H9 (cell line): ENCODE measurements at regions not wholly inside any gene's neighbourhood (a gene's known extent, or its start where the extent isn't known, plus 50 kb on each side); places are given as distances from the start of the nearest gene placed in this dataset.
"Not testable (repeated sequence)": the region's sequence is repeated elsewhere in the genome, so short reads cannot be mapped to it uniquely, and the experiment has no call there.

Experiments
- DNase-seq: peaks from one replicate; pipeline ENCODE4 v3.0.0-alpha.2; 2017
- H2AFZ ChIP-seq: one replicate; pipeline ENCODE4 v1.6.1; 2013; ENCODE audit warnings: mild to moderate bottlenecking, low read length, control low read depth, moderate library complexity
- H2AK5ac ChIP-seq: 2 replicates; pipeline ENCODE4 v1.6.1; 2013; ENCODE audit warnings: low read length, control low read depth, mixed read lengths; ENCODE audit not compliant: insufficient read length
- H2BK120ac ChIP-seq: one replicate; pipeline ENCODE4 v1.6.1; 2013; ENCODE audit warnings: low read depth, mild to moderate bottlenecking, low read length, control low read depth, inconsistent platforms; ENCODE audit not compliant: poor library complexity, severe bottlenecking
- H2BK12ac ChIP-seq: 2 replicates; pipeline ENCODE4 v1.6.1; 2013; ENCODE audit warnings: low read length, control low read depth, mixed read lengths, low read depth; ENCODE audit not compliant: insufficient read length
- H2BK15ac ChIP-seq: 2 replicates; pipeline ENCODE4 v1.6.1; 2013; ENCODE audit warnings: low read depth, low read length, control low read depth
- H2BK20ac ChIP-seq: one replicate; pipeline ENCODE4 v1.6.1; 2013; ENCODE audit warnings: low read depth, mild to moderate bottlenecking, low read length, control low read depth, inconsistent platforms; ENCODE audit not compliant: poor library complexity, severe bottlenecking
- H2BK5ac ChIP-seq: 2 replicates; pipeline ENCODE4 v1.6.1; 2013; ENCODE audit warnings: low read length, control low read depth, mixed read lengths; ENCODE audit not compliant: insufficient read length
- H3K14ac ChIP-seq: 2 replicates; pipeline ENCODE4 v1.6.1; 2013; ENCODE audit warnings: low read length, control low read depth; ENCODE audit not compliant: insufficient read depth
- H3K18ac ChIP-seq: 2 replicates; pipeline ENCODE4 v1.6.1; 2013; ENCODE audit warnings: low read depth, mild to moderate bottlenecking, mixed read lengths, low read length, control low read depth; ENCODE audit not compliant: insufficient read length
- H3K23ac ChIP-seq: 2 replicates; pipeline ENCODE4 v1.6.1; 2013; ENCODE audit warnings: low read length, control low read depth, mixed read lengths, low read depth; ENCODE audit not compliant: insufficient read length
- H3K23me2 ChIP-seq: 2 replicates; pipeline ENCODE4 v1.6.1; 2013; ENCODE audit warnings: low read depth, mild to moderate bottlenecking, mixed read lengths, low read length, control low read depth; ENCODE audit not compliant: insufficient read length, poor library complexity, severe bottlenecking
- H3K27ac ChIP-seq: 2 replicates; pipeline ENCODE4 v1.5.1; 2013; ENCODE audit warnings: low read length, control low read depth, mixed read lengths, low read depth; ENCODE audit not compliant: insufficient read length
- H3K27me3 ChIP-seq: 2 replicates; pipeline ENCODE4 v1.6.1; 2013; ENCODE audit warnings: low read length, control low read depth, inconsistent platforms; ENCODE audit not compliant: insufficient read depth
- H3K4ac ChIP-seq: 2 replicates; pipeline ENCODE4 v1.6.1; 2013; ENCODE audit warnings: low read depth, mild to moderate bottlenecking, control low read depth, inconsistent platforms, low read length, moderate library complexity
- H3K4me1 ChIP-seq: 2 replicates; pipeline ENCODE4 v1.6.1; 2013; ENCODE audit warnings: low read length, control low read depth, inconsistent platforms; ENCODE audit not compliant: insufficient read depth
- H3K4me2 ChIP-seq: 2 replicates; pipeline ENCODE4 v1.6.1; 2013; ENCODE audit warnings: low read length, control low read depth, mixed read lengths; ENCODE audit not compliant: insufficient read length, insufficient read depth
- H3K56ac ChIP-seq: 2 replicates; pipeline ENCODE4 v1.6.1; 2013; ENCODE audit warnings: low read depth, mild to moderate bottlenecking, mixed read lengths, low read length, control low read depth; ENCODE audit not compliant: insufficient read length
- H3K79me1 ChIP-seq: 2 replicates; pipeline ENCODE4 v1.6.1; 2013; ENCODE audit warnings: low read depth, mild to moderate bottlenecking, moderate library complexity, low read length, control low read depth, inconsistent platforms; ENCODE audit not compliant: insufficient read depth, poor library complexity, severe bottlenecking
- H3K79me2 ChIP-seq: 2 replicates; pipeline ENCODE4 v1.6.1; 2013; ENCODE audit warnings: low read length, control low read depth, inconsistent platforms; ENCODE audit not compliant: insufficient read depth
- H3K9ac ChIP-seq: 2 replicates; pipeline ENCODE4 v1.6.1; 2013; ENCODE audit warnings: low read length, control low read depth, mixed read lengths; ENCODE audit not compliant: insufficient read length; ENCODE audit errors: extremely low read depth
- H3K9me3 ChIP-seq: one replicate; pipeline ENCODE4 v1.6.1; 2013; ENCODE audit warnings: low read depth, low read length, inconsistent platforms; ENCODE audit not compliant: control insufficient read depth
- H3T11ph ChIP-seq: one replicate; pipeline ENCODE4 v1.6.1; 2013; ENCODE audit warnings: mild to moderate bottlenecking, low read length, control low read depth, inconsistent platforms
- H4K20me1 ChIP-seq: one replicate; pipeline ENCODE4 v1.6.1; 2013; ENCODE audit not compliant: control insufficient read depth, insufficient read length, insufficient read depth
- H4K5ac ChIP-seq: 2 replicates; pipeline ENCODE4 v1.6.1; 2013; ENCODE audit warnings: low read depth, mild to moderate bottlenecking, mixed read lengths, low read length, control low read depth; ENCODE audit not compliant: insufficient read length
- H4K8ac ChIP-seq: replicated peaks from 2 replicates; pipeline ENCODE4 v1.6.1; 2013; ENCODE audit warnings: low read length, control low read depth, mixed read lengths, low read depth; ENCODE audit not compliant: insufficient read length
- H4K91ac ChIP-seq: 2 replicates; pipeline ENCODE4 v1.6.1; 2013; ENCODE audit warnings: low read depth, mild to moderate bottlenecking, moderate library complexity, mixed read lengths, low read length, control low read depth; ENCODE audit not compliant: insufficient read length
- H3K27ac Mint-ChIP-seq, 3 experiments: 2 replicates in 2 of 3; 3 replicates in 1 of 3; pipeline ENCODE4 v1.8.0; 2020 to 2021; ENCODE audit warnings: mixed read lengths in 3 of 3, mild to moderate bottlenecking in 1 of 3, moderate library complexity in 1 of 3
- H3K27me3 Mint-ChIP-seq: 2 replicates; pipeline ENCODE4 v1.8.0; 2021; ENCODE audit warnings: low read depth, mild to moderate bottlenecking, moderate library complexity, mixed read lengths
- H3K36me3 Mint-ChIP-seq, 3 experiments: 2 replicates in 2 of 3; 3 replicates in 1 of 3; pipeline ENCODE4 v1.8.0; 2020 to 2021; ENCODE audit warnings: low read depth in 3 of 3, mixed read lengths in 3 of 3; ENCODE audit not compliant: insufficient read depth in 1 of 3
- H3K4me1 Mint-ChIP-seq, 2 experiments: 2 replicates each; pipeline ENCODE4 v1.8.0; 2020; ENCODE audit warnings: mixed read lengths in 2 of 2
- H3K4me3 Mint-ChIP-seq, 2 experiments: 2 replicates in 1 of 2; 3 replicates in 1 of 2; pipeline ENCODE4 v1.8.0; 2020 to 2021; ENCODE audit warnings: mild to moderate bottlenecking in 2 of 2, mixed read lengths in 2 of 2, moderate library complexity in 1 of 2
- H3K9me3 Mint-ChIP-seq, 2 experiments: 2 replicates in 1 of 2; 3 replicates in 1 of 2; pipeline ENCODE4 v1.8.0; 2020; ENCODE audit warnings: mild to moderate bottlenecking in 2 of 2, mixed read lengths in 2 of 2, moderate library complexity in 1 of 2
- WGBS: extraction: QIAGEN DNeasy Blood & Tissue Kit; methylation state at CpG from one replicate; pipeline ENCODE4 v1.1.7; 2013; ENCODE audit warnings: missing lambda C conversion rate, low lambda C conversion rate, mixed read lengths; ENCODE audit not compliant: insufficient read length; ENCODE audit errors: extremely low coverage; 5-methylcytosine and 5-hydroxymethylcytosine counted together
- TF ChIP-seq, protein P1 (sequence below): fragments of 200-600 bp; sonication (generic); conservative IDR thresholded peaks from 3 replicates; pipeline ENCODE4 v1.8.0; 2021; ENCODE audit warnings: antibody characterized with exemption, mild to moderate bottlenecking

DNA sequence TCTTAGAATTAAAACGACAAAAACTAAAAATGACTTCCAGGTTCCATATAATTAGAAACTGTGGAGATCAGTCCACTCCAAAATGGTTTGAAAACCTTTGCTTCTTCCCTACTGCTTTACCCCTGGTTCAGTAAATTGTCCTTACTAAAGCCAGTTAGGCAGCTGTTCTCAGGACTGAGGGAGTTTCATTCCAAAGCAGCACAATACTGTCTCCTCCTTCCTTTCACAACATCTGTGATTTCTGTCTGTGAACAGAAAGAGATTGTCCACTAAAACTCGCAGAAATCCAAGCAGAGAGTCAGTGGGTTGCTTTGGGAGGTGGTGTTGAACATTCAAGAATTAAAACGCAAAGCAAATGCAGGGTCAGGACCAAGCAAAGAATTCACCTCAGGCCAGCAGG is 740.8 kb upstream of the ZNF608 start:
- no peak overlapping the region for H3K56ac ChIP-seq
- Mint-ChIP-seq H3K9me3 (peaks cover 4% of the 10 kb centered on the region in 2 experiments; a peak in 3 of 5 replicates), H3K27me3 (no peaks in the 10 kb centered on the region), H3K27ac (peak overlapping the region; percentile 4 to 61 (median 48); a peak in 3 of 7 replicates), H3K4me3 (no peak overlapping the region), H3K4me1 (peaks cover 34 to 36% of the 10 kb centered on the region in 2 experiments), H3K36me3 (0 out of 7 replicates have a peak, but pooled peaks cover 0 to 1% (median 0%) of the 10 kb centered on the region in 3 experiments)
- H3K23ac ChIP-seq = no peak overlapping the region
- no peak overlapping the region for H2BK15ac ChIP-seq
- H3K27ac ChIP-seq = no peak overlapping the region
- H3T11ph ChIP-seq = no peak overlapping the region
- no peak overlapping the region for H3K9ac ChIP-seq
- no peak for DNase-seq
- H2BK120ac ChIP-seq = no peak overlapping the region
- no peak overlapping the region for H2BK12ac ChIP-seq
- H2AFZ ChIP-seq = peak overlapping the region; percentile 96
- no peaks in the 10 kb centered on the region for H3K79me2 ChIP-seq
- no peak overlapping the region for H2AK5ac ChIP-seq
- no peak overlapping the region for H4K91ac ChIP-seq
- no peak overlapping the region for H4K8ac ChIP-seq
- no peaks in the 10 kb centered on the region for H4K20me1 ChIP-seq
- H3K23me2 ChIP-seq = no peaks in the 10 kb centered on the region
- no peaks in the 10 kb centered on the region for H3K27me3 ChIP-seq
- no peaks in the 10 kb centered on the region for H3K9me3 ChIP-seq
- no peak overlapping the region for H3K18ac ChIP-seq
- WGBS = no CpG with 5 or more reads among the region's 3 CpGs
- H3K4me2 ChIP-seq = no peak overlapping the region
- peaks cover 3% of the 10 kb centered on the region for H3K4me1 ChIP-seq
- no peak overlapping the region for H3K14ac ChIP-seq
- no peak overlapping the region for H2BK5ac ChIP-seq
- H4K5ac ChIP-seq = no peak overlapping the region
- H2BK20ac ChIP-seq = no peak overlapping the region
- TF ChIP-seq, protein P1, sequence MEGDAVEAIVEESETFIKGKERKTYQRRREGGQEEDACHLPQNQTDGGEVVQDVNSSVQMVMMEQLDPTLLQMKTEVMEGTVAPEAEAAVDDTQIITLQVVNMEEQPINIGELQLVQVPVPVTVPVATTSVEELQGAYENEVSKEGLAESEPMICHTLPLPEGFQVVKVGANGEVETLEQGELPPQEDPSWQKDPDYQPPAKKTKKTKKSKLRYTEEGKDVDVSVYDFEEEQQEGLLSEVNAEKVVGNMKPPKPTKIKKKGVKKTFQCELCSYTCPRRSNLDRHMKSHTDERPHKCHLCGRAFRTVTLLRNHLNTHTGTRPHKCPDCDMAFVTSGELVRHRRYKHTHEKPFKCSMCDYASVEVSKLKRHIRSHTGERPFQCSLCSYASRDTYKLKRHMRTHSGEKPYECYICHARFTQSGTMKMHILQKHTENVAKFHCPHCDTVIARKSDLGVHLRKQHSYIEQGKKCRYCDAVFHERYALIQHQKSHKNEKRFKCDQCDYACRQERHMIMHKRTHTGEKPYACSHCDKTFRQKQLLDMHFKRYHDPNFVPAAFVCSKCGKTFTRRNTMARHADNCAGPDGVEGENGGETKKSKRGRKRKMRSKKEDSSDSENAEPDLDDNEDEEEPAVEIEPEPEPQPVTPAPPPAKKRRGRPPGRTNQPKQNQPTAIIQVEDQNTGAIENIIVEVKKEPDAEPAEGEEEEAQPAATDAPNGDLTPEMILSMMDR = no peak
- no peaks in the 10 kb centered on the region for H3K79me1 ChIP-seq
- no peak overlapping the region for H3K4ac ChIP-seq

DNA sequence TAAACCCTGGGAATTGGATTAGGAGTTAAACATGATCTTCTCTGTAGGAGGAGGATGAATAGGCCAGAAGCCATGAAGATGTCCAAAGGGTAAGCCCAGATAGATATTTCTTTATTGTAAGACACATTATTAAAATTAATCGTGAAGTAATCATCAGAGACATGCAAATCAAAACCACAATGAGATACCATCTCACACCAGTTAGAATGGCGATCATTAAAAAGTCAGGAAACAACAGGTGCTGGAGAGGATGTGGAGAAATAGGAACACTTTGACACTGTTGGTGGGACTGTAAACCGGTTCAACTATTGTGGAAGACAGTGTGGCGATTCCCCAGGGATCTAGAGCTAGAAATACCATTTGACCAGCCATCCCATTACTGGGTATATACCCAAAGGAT is 741.2 kb upstream of the ZNF608 start:
- not testable (repeated sequence) for H3K36me3 Mint-ChIP-seq, H3K56ac ChIP-seq, H3K27ac ChIP-seq, H2BK20ac ChIP-seq, H3K14ac ChIP-seq, H4K91ac ChIP-seq, H3T11ph ChIP-seq, H4K20me1 ChIP-seq, H3K4me3 Mint-ChIP-seq, H3K23me2 ChIP-seq, H3K9ac ChIP-seq, DNase-seq, H3K23ac ChIP-seq, H3K18ac ChIP-seq, H3K9me3 ChIP-seq, H3K4me2 ChIP-seq, H3K9me3 Mint-ChIP-seq, H3K4me1 ChIP-seq, H2BK120ac ChIP-seq, H3K4ac ChIP-seq, H3K27me3 ChIP-seq, H3K27me3 Mint-ChIP-seq, H2BK5ac ChIP-seq, H3K79me2 ChIP-seq, H3K79me1 ChIP-seq, H4K5ac ChIP-seq, H2BK12ac ChIP-seq, H2AK5ac ChIP-seq, H2AFZ ChIP-seq, H4K8ac ChIP-seq, H2BK15ac ChIP-seq
- Mint-ChIP-seq H3K27ac (peak overlapping the region in 2 of 3 experiments; percentile 4 to 61; a peak in 2 of 7 replicates), H3K4me1 (peaks cover 37 to 38% of the 10 kb centered on the region in 2 experiments)
- WGBS = no CpG with 5 or more reads among the region's 4 CpGs
